CD4-positive, alpha-beta T cell treated with Interleukin-15 for 1 hour (primary cell): ENCODE measurements at regions not wholly inside any gene's neighbourhood (a gene's known extent, or its start where the extent isn't known, plus 50 kb on each side); places are given as distances from the start of the nearest gene placed in this dataset.
"Not testable (repeated sequence)": the region's sequence is repeated elsewhere in the genome, so short reads cannot be mapped to it uniquely, and the experiment has no call there.

Experiments used
- DNase-seq: peaks from one replicate; pipeline ENCODE4 v3.0.0-alpha.2; 2020

DNA sequence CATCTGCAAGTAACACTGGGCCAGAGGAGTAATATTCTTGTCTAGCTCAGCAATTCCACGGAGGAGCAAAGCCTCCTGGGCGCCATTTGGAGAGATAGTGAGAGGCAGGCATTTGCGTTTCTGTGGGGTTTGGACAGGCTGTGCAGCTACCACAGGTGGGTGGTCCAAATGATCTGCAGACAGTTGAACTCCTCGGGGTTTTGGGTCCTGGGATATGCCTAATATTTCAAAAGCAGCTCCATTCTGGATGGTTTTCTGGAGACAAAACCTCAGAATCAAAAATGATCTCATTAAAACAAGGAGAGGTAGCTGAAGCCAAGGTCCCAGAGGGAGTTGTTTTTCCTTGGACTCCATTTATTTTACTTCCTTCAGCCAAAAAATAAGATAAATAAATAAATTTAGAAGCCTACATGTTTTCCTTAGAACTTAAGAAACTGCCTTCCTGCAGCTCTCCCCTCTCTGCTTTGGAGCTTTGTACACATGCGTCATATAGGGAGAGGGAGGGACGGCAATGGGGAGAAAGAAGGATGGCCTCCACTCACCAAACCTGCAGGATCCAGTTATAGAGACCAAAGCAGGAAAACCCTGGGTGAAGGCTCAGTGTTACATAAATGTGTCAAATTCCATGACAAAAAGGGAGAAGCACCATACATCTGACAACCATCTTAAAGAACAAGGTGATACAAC, 227.3 kb upstream of the DAAM1 start:
- DNase-seq, result no peak

DNA sequence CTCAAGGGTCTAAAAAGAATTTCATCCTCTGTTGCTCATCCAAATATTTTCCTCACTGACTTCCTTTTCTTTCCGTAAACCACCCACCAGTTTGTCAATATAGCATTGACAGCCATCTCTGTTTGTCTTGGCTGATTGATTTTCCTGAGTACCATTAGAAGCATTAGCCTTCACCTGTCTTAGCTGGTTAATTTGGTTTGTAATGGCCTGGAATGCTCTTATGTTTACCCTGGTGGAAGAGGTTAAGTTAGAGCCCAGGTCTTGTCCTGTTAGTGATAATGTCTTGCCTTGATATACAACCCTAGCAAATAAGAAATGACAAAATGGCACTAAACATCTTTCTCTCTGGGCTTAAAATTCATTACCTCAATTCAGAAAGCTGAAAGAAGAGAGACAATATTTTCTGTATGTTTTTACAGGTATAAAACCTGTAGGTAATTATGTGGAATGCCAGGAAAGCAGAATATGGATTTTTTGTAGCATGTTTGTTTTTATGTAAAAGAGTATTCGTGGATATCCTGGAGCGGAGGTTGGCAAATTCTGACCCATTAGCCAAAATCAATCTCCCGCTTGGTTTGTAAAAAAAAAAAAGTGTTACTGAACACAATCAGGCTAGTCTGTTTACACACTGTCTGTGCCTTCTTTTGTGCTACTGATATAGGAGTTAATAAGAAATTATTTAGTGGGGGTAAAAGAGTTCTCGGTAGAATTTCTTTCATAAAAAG, 224.4 kb upstream of the DAAM1 start:
- DNase-seq, result no peak

DNA sequence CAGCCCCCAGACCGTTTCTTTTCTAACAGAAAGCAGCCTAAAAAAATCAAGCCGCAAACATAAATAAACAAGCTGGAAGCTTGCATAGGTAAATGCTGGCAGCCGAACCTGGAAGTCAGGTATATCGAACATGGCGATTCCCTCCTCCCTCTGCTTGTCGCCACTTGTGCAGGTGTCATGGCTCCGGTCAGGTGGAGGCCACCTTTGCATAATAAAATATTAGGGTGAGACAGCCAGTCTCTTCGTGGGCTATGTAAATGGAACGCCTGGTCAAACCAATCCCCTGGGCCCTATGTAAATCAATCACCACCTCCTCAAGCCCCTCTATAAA, 223.9 kb upstream of the DAAM1 start:
- DNase-seq, result no peak

DNA sequence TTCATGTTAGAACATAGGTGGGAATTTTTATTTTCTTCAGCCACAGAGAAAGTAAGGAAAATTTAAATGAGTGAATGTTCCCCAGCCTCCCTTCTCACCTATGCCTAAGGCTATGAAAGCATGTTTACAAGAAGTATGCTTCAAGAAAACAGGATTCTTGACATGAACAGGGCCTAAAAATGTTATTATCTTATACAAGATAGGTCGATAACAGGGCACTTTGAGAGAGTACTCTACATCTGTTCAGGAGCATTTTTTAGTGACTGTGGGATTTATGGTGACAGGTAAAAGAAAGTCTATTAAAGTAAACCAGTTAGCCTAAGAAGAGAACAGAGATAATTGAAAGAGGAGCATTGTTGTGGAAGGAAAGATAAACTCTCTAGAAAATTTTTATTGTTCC, 222.9 kb upstream of the DAAM1 start:
- no peak for DNase-seq

- DNase-seq, result no peak
Observed at GRCh38 chr14:58966997-58967396, 221.5 kb upstream of the DAAM1 start.

DNA sequence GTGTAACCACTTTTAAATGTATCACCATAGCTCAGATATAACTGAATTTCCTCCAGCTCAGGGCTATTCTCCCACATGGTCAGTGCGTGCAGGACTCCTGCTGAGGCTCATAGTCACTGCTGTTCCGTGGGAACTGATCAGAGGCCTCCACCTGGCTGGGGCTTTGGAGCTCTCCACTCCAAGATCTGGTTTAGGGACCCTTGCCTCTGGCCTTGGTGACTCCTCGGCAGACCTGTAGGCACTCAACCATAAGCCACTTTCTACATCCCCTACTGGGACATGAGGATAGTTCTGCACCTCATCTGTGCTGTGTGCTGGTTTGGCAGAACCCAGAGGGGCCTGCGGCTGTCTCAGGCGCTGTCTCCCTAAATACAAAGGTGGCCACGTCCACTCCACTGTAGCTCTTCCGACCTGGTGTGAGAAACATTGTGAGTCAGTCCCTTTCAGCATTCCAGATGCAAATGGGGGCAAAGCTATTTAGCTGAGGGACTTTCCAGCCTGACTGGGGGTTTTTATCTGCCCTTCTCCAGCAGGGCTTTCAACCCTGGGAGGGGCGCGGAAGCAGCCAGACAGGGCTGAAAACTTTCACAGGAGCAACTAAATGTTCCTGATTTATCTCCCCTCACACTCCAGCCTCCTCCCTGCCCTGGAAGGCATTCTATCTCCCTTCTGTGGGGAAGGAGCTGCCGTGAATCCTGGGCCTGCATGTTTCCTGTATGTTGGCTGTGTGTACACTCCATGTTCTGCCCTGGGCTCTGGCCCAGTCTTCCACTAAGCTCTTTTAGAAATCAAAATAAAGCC, 218.3 kb upstream of the DAAM1 start:
- no peak for DNase-seq

DNA sequence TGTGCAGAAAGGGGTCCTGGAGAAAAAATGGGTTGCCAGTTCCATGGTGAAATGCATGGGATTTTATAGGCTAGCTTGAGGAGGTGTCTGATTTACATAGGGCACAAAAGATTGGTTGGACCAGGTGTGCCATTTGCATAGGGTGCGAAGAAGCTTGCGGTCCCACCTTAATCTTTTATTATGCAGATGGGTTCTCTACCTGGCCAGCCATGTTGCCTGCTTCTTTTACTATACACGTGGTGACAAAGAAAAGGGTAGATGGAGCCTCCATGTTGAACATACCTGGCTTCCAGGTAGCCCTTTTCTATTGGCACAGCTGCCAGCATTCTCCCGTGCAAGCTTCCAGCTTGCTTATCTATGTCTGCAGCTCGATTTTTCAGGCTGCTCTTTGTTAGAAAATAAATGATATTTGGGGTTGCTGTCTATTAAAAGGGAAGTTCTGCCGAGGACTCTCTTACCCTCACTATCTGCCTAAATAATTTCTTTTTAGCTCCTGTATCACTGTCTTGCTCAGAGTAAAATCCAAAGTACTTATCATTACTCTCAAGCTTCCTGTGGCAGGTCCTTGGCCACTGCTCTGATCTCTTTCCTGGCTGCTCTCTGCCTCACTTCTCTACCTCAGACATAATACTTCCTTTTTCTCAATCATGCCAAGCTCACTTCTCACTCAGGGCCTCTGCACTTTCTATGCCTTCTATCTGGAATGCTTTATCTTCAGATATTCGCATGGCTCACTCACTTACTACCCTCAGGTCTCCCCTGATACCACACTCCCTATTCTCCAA, 216.0 kb upstream of the DAAM1 start:
- no peak for DNase-seq

DNA sequence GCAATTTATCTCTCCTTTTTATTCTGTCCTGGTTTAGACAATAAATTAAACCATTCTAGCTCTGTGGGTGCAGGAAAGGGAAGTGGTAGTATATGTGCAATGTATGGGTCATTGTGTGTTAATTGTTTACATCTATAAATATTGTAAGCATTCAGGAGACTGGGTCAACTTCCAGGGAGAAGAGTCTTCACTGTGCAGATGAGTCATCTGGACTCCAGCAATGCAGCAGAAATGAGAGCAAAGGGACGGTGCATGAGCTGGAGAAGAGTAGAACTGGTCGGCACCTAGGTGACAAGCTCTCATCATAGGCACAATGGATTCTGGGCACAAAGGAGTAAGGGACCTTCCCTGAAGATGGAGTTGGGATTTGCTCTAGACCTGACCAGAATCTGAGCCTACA, 211.1 kb upstream of the DAAM1 start:
- DNase-seq, result no peak

- DNase-seq, result no peak
Observed at GRCh38 chr14:58978343-58978742, 210.1 kb upstream of the DAAM1 start.

DNA sequence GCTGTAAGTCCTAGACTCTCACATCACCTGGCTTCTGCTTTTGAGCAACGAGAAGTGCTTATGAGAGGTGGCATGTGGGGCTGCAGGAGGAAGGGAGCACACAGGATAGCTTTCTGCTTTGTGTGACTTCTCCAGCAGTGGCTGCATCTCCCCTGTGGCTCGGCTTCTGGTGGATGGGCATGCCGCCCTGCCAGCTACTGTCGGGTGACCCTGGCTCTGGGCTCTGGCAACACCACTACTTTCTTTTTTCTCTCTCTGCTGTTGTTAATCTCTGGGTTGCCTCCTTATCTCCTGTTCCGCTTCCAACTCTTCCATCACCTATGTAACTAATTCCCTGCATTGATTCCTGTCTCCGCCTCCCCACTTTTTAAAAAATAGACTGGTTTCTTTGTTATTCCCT, 209.1 kb upstream of the DAAM1 start:
- DNase-seq, result no peak

DNA sequence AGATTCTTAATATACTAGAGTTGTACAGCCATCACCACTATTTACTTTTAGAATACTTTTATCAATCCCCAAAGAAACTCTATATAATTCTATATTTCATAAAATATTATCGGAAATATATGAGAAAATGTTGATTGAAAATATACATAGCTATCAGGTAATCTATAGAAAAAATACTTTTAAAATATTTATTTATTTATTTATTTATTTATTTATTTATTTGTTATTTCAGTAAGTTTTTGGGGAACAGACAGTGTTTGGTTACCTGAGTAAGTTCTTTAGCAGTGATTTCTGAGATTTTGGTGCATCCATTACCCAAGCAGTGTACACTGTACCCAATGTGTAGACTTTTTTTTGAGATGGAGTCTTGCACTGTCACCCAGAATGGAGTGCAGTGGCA, 206.6 kb upstream of the DAAM1 start:
- DNase-seq, result no peak

DNA sequence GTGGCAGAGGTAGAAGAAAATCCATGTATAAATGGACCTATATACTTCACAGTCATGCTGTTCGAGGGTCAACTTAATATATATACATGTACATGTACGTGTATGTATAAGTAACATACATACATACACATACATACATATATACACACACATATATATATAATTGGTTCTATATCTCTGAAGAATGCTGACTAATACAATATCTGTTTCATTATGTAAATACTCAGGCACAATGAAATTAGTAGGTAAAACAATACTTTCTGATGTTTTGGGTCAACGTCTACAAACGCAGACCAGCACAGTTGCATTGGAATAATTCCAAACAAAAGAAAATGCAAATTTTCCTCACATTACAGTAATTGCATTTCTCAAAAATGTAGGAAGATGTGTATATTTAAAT, 202.7 kb upstream of the DAAM1 start:
- no peak for DNase-seq

DNA sequence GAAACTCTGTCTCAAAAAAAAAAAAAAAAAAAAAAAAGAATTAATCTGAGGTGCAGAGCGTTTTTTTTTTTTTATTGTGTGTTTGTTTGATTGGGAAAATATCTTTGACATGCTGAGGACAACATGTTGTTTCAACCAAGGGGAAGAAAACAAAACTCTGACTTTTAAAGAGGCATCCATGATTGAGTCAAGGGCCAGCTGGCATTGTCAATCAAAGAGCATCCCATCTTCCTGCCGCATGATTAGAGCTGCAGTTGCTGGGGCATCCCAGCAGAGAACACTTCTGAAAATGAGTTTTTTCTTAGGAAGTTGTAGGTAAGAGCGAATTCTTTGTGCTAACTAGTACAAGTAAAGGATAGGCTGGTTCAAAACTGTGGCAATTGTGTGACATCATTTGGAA, 200.9 kb upstream of the DAAM1 start:
- no peak for DNase-seq

- DNase-seq, result no peak
Observed at GRCh38 chr14:58992935-58993334, 195.5 kb upstream of the DAAM1 start.

- DNase-seq, result no peak
Observed at GRCh38 chr14:58994130-58994529, 194.3 kb upstream of the DAAM1 start.

GRCh38 chr14:59004012-59004411, 184.5 kb upstream of the DAAM1 start:
- DNase-seq, result no peak

GRCh38 chr14:59006179-59006578, 182.3 kb upstream of the DAAM1 start:
- DNase-seq, result not testable (repeated sequence)

DNA sequence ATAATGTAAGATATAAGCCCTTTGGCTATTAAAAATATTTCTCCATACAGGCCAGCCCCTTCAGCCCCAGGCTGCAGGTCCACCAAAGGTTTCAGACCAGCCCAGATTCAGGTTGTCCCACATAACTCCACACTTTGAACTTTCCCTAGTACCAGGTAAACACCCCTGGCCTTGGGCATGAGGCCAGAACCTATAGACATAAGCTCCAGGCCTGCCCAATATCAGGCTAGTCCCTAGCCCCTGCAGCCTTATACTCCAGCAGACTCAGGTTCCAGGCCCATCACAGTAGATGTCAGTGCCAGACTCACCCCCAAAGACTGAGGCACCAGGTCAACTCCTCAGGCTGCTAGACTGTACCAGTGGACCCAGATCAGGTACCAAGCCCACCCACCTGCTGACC, 178.5 kb upstream of the DAAM1 start:
- no peak for DNase-seq

DNA sequence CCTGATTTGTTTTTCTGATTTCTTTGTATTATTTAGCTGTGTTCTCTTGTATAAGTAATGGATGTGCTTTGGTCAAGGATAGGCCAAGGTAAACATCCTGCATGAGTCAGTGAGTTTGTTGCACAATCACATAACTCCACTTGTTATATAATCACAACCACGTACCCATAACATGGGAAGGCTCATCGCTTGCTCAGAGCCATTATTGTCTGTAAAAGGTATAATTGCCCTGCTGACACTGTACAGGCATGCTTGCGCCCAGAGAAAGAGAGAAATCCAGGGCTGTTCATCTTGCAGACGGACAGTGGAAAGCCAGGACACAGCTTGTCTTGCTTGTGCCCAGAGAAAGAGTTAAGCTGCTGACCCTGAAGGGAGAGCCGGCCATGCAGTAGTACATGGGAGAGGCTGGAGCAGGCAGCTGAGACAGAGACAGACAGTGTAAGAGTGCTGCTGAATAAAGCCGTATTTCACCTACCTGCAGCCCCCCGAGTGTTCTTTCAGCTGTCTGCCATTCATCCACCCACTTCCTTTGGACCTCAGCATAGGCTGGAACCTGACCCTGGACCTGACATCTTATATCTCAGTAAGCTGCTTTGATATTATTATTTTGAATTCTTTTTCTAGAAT, 174.7 kb upstream of the DAAM1 start:
- DNase-seq, result no peak

- DNase-seq, result no peak
Observed at GRCh38 chr14:59015482-59015881, 173.0 kb upstream of the DAAM1 start.

DNA sequence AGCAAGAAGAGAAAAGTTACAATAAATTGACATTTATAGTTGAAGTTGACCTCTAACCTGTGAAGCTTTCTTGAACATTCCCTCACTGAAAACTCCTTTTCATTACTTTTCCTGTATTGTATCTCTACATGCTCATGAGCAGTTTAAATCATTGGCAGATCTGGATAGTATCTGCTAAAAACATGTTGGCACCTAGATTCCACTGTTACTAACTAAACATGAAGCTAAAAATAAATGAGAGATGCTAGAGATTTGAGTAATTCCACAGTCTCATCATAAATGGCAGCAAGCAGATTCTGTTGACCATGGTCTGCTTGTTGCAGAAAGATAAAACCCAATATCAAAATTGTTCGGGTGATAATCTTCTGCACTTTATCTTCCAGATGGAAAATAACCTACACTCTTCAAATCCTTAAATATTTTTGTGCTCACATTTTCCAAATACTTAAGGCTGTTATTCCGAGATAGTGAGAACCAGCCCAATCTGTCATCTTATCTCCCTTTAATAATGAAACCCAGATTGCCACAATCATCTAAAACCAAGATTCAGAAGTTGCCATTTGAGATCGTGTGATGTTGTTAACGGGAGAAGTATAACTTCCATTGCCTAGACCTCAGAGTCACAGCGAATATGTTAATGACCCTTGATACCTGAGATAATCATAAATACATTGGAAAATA, 171.0 kb upstream of the DAAM1 start:
- DNase-seq, result no peak

GRCh38 chr14:59018460-59018859, 170.0 kb upstream of the DAAM1 start:
- DNase-seq, result no peak
